H1 (cell line): ENCODE measurements at regions not wholly inside any gene's neighbourhood (a gene's known extent, or its start where the extent isn't known, plus 50 kb on each side); places are given as distances from the start of the nearest gene placed in this dataset.

Experiments
- CTCF ChIA-PET: fragments of 300-600 bp; sonication (Branson Sonifier 250); formaldehyde crosslinking; loops from one replicate; lab custom pipeline; 2021; ENCODE audit not compliant: partially characterized antibody; lab: Charles Lee
- POLR2A ChIA-PET: fragments of 300-600 bp; sonication (Branson Sonifier 250); formaldehyde crosslinking; loops from one replicate; lab custom pipeline; 2021; ENCODE audit warnings: inconsistent platforms; ENCODE audit not compliant: partially characterized antibody; lab: Charles Lee
- DNase-seq, 2 experiments: peaks; one replicate each; pipeline versions ENCODE4 v3.0.0 to v3.0.0-alpha.2; 2010 to 2022; ENCODE audit warnings: low spot score in 2 of 2, low read depth in 1 of 2, mixed read lengths in 1 of 2
- FAIRE-seq: peaks from 2 replicates; lab custom pipeline; 2011; peaks lifted over from hg19 to GRCh38; lab: Jason Lieb, UNC
- H2AFZ ChIP-seq: 2 replicates; pipeline ENCODE4 v1.8.1; 2012; ENCODE audit warnings: low read length, inconsistent platforms
- H2AK5ac ChIP-seq: 2 replicates; pipeline ENCODE4 v1.6.1; 2013; ENCODE audit warnings: low read depth, low read length
- H2BK120ac ChIP-seq: replicated peaks from 2 replicates; pipeline ENCODE3; 2013; ENCODE audit warnings: low read depth, low read length, inconsistent platforms
- H2BK12ac ChIP-seq: 2 replicates; pipeline ENCODE4 v1.6.1; 2013; ENCODE audit warnings: low read depth, low read length
- H2BK15ac ChIP-seq: 2 replicates; pipeline ENCODE4 v1.6.1; 2013; ENCODE audit warnings: low read length
- H2BK20ac ChIP-seq: 2 replicates; pipeline ENCODE4 v1.6.1; 2013; ENCODE audit warnings: low read length
- H2BK5ac ChIP-seq: 2 replicates; pipeline ENCODE4 v1.6.1; 2013; ENCODE audit warnings: low read depth, low read length
- H3K14ac ChIP-seq: 2 replicates; pipeline ENCODE4 v1.6.1; 2013; ENCODE audit warnings: inconsistent platforms; ENCODE audit not compliant: insufficient read length
- H3K18ac ChIP-seq: 2 replicates; pipeline ENCODE4 v1.6.1; 2013; ENCODE audit warnings: low read length; ENCODE audit errors: extremely low read depth
- H3K23ac ChIP-seq: 2 replicates; pipeline ENCODE4 v1.6.1; 2013; ENCODE audit warnings: inconsistent platforms; ENCODE audit not compliant: insufficient read length
- H3K23me2 ChIP-seq: 2 replicates; pipeline ENCODE4 v1.6.1; 2013; ENCODE audit warnings: low read depth, low read length
- H3K27ac ChIP-seq: 2 replicates; pipeline ENCODE4 v1.6.1; 2011; ENCODE audit warnings: low read depth, low read length, inconsistent platforms
- H3K27me3 ChIP-seq, 4 experiments: replicated peaks in 1 of 4; 1 replicate in 1 of 4; 2 replicates in 3 of 4; pipeline versions ENCODE4 v1.6.1 to v1.8.1; 2011 to 2013; ENCODE audit warnings: low read length in 3 of 4, mild to moderate bottlenecking in 3 of 4, inconsistent platforms in 2 of 4, mixed read lengths in 2 of 4, moderate library complexity in 1 of 4; ENCODE audit not compliant: control insufficient read depth in 3 of 4, insufficient read depth in 3 of 4; ENCODE audit errors: extremely low read depth in 1 of 4
- H3K36me3 ChIP-seq, 4 experiments: 2 replicates each; pipeline versions ENCODE4 v1.6.1 to v1.8.1; 2011 to 2013; ENCODE audit warnings: mild to moderate bottlenecking in 4 of 4, low read length in 3 of 4, moderate library complexity in 2 of 4, control low read depth in 1 of 4, inconsistent platforms in 1 of 4; ENCODE audit not compliant: insufficient read depth in 4 of 4, control insufficient read depth in 2 of 4
- H3K4ac ChIP-seq: replicated peaks from 2 replicates; pipeline ENCODE3; 2013; ENCODE audit warnings: low read length, low read depth, mixed read lengths, inconsistent platforms; ENCODE audit not compliant: insufficient read length
- H3K4me1 ChIP-seq, 4 experiments: replicated peaks in 1 of 4; 1 replicate in 1 of 4; 2 replicates in 3 of 4; pipeline versions ENCODE4 v1.6.1 to v1.8.1; 2011 to 2013; ENCODE audit warnings: low read length in 3 of 4, inconsistent platforms in 2 of 4, mixed read lengths in 1 of 4; ENCODE audit not compliant: insufficient read depth in 4 of 4, control insufficient read depth in 3 of 4
- H3K4me2 ChIP-seq, 2 experiments: 2 replicates each; pipeline versions ENCODE4 v1.6.1 to v1.8.1; 2011 to 2013; ENCODE audit warnings: low read depth in 2 of 2, low read length in 2 of 2, control low read depth in 1 of 2, inconsistent platforms in 1 of 2, mild to moderate bottlenecking in 1 of 2; ENCODE audit not compliant: insufficient read depth in 1 of 2
- H3K4me3 ChIP-seq, 4 experiments: fragments of 200-600, 300-600 bp in 1 of 4; sonication (generic), shearing (Covaris generic), sonication (Bioruptor Twin) in 1 of 4; 2 replicates each; pipeline versions ENCODE4 v1.5.1 to v1.8.1; 2011 to 2016; ENCODE audit warnings: low read length in 4 of 4, low read depth in 3 of 4, control low read depth in 2 of 4, inconsistent platforms in 2 of 4, mild to moderate bottlenecking in 2 of 4, mixed read lengths in 1 of 4, moderate library complexity in 1 of 4; ENCODE audit not compliant: insufficient read depth in 2 of 4; ENCODE audit errors: extremely low read depth in 1 of 4
- H3K56ac ChIP-seq: replicated peaks from 2 replicates; pipeline ENCODE3; 2013; ENCODE audit warnings: low read depth, mild to moderate bottlenecking, mixed read lengths, low read length, inconsistent platforms; ENCODE audit not compliant: insufficient read length
- H3K79me1 ChIP-seq: 2 replicates; pipeline ENCODE4 v1.6.1; 2013; ENCODE audit warnings: low read depth, low read length, control low read depth
- H3K79me2 ChIP-seq, 2 experiments: 2 replicates each; pipeline versions ENCODE4 v1.6.1 to v1.8.1; 2012 to 2013; ENCODE audit warnings: low read length in 2 of 2, mild to moderate bottlenecking in 2 of 2, inconsistent platforms in 1 of 2; ENCODE audit not compliant: insufficient read depth in 2 of 2, control insufficient read depth in 1 of 2
- H3K9ac ChIP-seq, 4 experiments: replicated peaks in 1 of 4; 1 replicate in 1 of 4; 2 replicates in 3 of 4; pipeline versions ENCODE4 v1.6.1 to v1.8.1; 2011 to 2013; ENCODE audit warnings: low read depth in 3 of 4, low read length in 3 of 4, control low read depth in 2 of 4, mild to moderate bottlenecking in 2 of 4, moderate library complexity in 2 of 4, inconsistent platforms in 1 of 4; ENCODE audit errors: extremely low read depth in 1 of 4
- H3K9me3 ChIP-seq, 2 experiments: 2 replicates each; pipeline versions ENCODE4 v1.6.1 to v1.8.1; 2012 to 2013; ENCODE audit warnings: mild to moderate bottlenecking in 2 of 2, moderate library complexity in 2 of 2, control low read depth in 1 of 2, inconsistent platforms in 1 of 2, low read depth in 1 of 2, low read length in 1 of 2, mixed read lengths in 1 of 2; ENCODE audit not compliant: insufficient read depth in 2 of 2
- H4K20me1 ChIP-seq, 2 experiments: replicated peaks in 1 of 2; 2 replicates each; pipeline versions ENCODE3 to v1.8.1; 2011 to 2013; ENCODE audit warnings: inconsistent platforms in 2 of 2, low read length in 2 of 2, mild to moderate bottlenecking in 1 of 2; ENCODE audit not compliant: insufficient read depth in 2 of 2, control insufficient read depth in 1 of 2
- H4K5ac ChIP-seq: 2 replicates; pipeline ENCODE4 v1.6.1; 2013; ENCODE audit warnings: low read length, low read depth, mixed read lengths, inconsistent platforms; ENCODE audit not compliant: insufficient read length
- H4K8ac ChIP-seq: 2 replicates; pipeline ENCODE4 v1.8.0; 2013; ENCODE audit warnings: mild to moderate bottlenecking, moderate library complexity, low read length, inconsistent platforms; ENCODE audit not compliant: insufficient read depth; ENCODE audit errors: extremely low read depth
- H4K91ac ChIP-seq: replicated peaks from 2 replicates; pipeline ENCODE3; 2013; ENCODE audit warnings: low read length, mixed read lengths, inconsistent platforms; ENCODE audit not compliant: insufficient read length
- FOSL1 ChIP-seq: IDR thresholded peaks from 2 replicates; pipeline ENCODE4 v1.6.1; 2011; ENCODE audit warnings: mild to moderate bottlenecking, low read depth, low read length, moderate library complexity; ENCODE audit not compliant: insufficient read depth
- HDAC6 ChIP-seq: IDR thresholded peaks from one replicate; pipeline ENCODE4 v1.7.1; 2012; ENCODE audit warnings: low read depth, mild to moderate bottlenecking, inconsistent platforms, low read length, moderate library complexity
- POLR2A ChIP-seq, 2 experiments: IDR thresholded peaks; 1 replicate in 1 of 2; 2 replicates in 1 of 2; pipeline ENCODE4 v1.6.1; 2011; ENCODE audit warnings: low read depth in 2 of 2, low read length in 2 of 2, mild to moderate bottlenecking in 2 of 2; ENCODE audit errors: control extremely low read depth in 1 of 2
- RAD21 ChIP-seq, 2 experiments: IDR thresholded peaks in 1 of 2; conservative IDR thresholded peaks in 1 of 2; 2 replicates each; pipeline ENCODE4 v1.6.1; 2011; ENCODE audit warnings: low read depth in 2 of 2, low read length in 2 of 2, improper control_type of control experiment in 1 of 2, inconsistent platforms in 1 of 2, mild to moderate bottlenecking in 1 of 2, moderate library complexity in 1 of 2
- RBBP5 ChIP-seq: IDR thresholded peaks from 2 replicates; pipeline ENCODE4 v1.7.1; 2012; ENCODE audit warnings: low read depth, mild to moderate bottlenecking, inconsistent platforms, low read length, moderate library complexity, borderline replicate concordance
- RFX5 ChIP-seq: IDR thresholded peaks from 2 replicates; pipeline ENCODE4 v1.6.1; 2011; ENCODE audit warnings: low read depth, low read length, improper control_type of control experiment, borderline replicate concordance
- RNF2 ChIP-seq: fragments of 200-900, 300-1000 bp; sonication (generic); IDR thresholded peaks from 2 replicates; pipeline ENCODE4 v1.7.1; 2016; ENCODE audit warnings: borderline replicate concordance, low read depth, mild to moderate bottlenecking, antibody characterized with exemption, low read length; ENCODE audit not compliant: poor library complexity, severe bottlenecking; ENCODE audit errors: missing control alignments
- RXRA ChIP-seq: IDR thresholded peaks from 2 replicates; pipeline ENCODE4 v1.6.1; 2011; ENCODE audit warnings: low read depth, mild to moderate bottlenecking, low read length, moderate library complexity; ENCODE audit not compliant: insufficient read depth
- SIN3A ChIP-seq, 2 experiments: IDR thresholded peaks in 1 of 2; conservative IDR thresholded peaks in 1 of 2; 2 replicates each; pipeline ENCODE4 v1.6.1; 2011 to 2012; ENCODE audit warnings: low read length in 2 of 2, improper control_type of control experiment in 1 of 2, low read depth in 1 of 2, mild to moderate bottlenecking in 1 of 2
- SIRT6 ChIP-seq: IDR thresholded peaks from one replicate; pipeline ENCODE4 v1.7.1; 2012; ENCODE audit warnings: low read length, inconsistent platforms
- SIX5 ChIP-seq: IDR thresholded peaks from 2 replicates; pipeline ENCODE4 v1.6.1; 2011; ENCODE audit warnings: mild to moderate bottlenecking, low read depth, low read length
- TAF1 ChIP-seq: IDR thresholded peaks from 2 replicates; pipeline ENCODE4 v1.6.1; 2011; ENCODE audit warnings: mild to moderate bottlenecking, low read depth, low read length
- USF2 ChIP-seq: IDR thresholded peaks from 2 replicates; pipeline ENCODE4 v1.6.1; 2011; ENCODE audit warnings: low read length, improper control_type of control experiment
- YY1 ChIP-seq: IDR thresholded peaks from 2 replicates; pipeline ENCODE4 v1.6.1; 2011; ENCODE audit warnings: low read depth, mild to moderate bottlenecking, low read length
- WGBS, 2 experiments: shearing (Covaris generic) in 1 of 2; methylation state at CpG; one replicate each; pipeline versions ENCODE4 v1.1.6 to v1.1.7; 2013 to 2015; ENCODE audit warnings: low lambda C conversion rate in 2 of 2, mixed read lengths in 2 of 2, inconsistent platforms in 1 of 2, low coverage in 1 of 2, missing lambda C conversion rate in 1 of 2; ENCODE audit not compliant: insufficient replicate concordance in 2 of 2, insufficient coverage in 1 of 2, insufficient read length in 1 of 2; ENCODE audit errors: extremely low coverage in 1 of 2, missing lambda C conversion rate in 1 of 2; 5-methylcytosine and 5-hydroxymethylcytosine counted together

- Histone ChIP-seq H2BK12ac (no peak overlapping the region), H3K79me1 (no peaks in the 10 kb centered on the region), H3K36me3 (no peaks in the 10 kb centered on the region), H2BK5ac (no peak overlapping the region), H3K79me2 (no peaks in the 10 kb centered on the region), H2BK120ac (no peak overlapping the region), H3K27me3 (no peaks in the 10 kb centered on the region), H2AK5ac (no peak overlapping the region), H3K4me1 (no peaks in the 10 kb centered on the region), H2BK20ac (no peak overlapping the region), H3K9me3 (no peaks in the 10 kb centered on the region), H3K56ac (no peak overlapping the region), H3K9ac (no peak overlapping the region), H4K8ac (no peak overlapping the region), H4K20me1 (no peaks in the 10 kb centered on the region), H3K4ac (no peak overlapping the region), H3K4me3 (no peak overlapping the region), H3K23ac (no peak overlapping the region), H4K91ac (no peak overlapping the region), H3K27ac (no peak overlapping the region), H3K18ac (no peak overlapping the region), H3K23me2 (no peaks in the 10 kb centered on the region), H3K4me2 (no peak overlapping the region), H2BK15ac (no peak overlapping the region), H3K14ac (no peak overlapping the region), H2AFZ (no peak overlapping the region), H4K5ac (no peak overlapping the region)
- POLR2A ChIA-PET = no interaction called here
- CTCF ChIA-PET = interaction anchor here (0.9 to 1.7 kb wide), 2 partner anchors 13 to 33 kb away, joined by 4 to 5 read pairs; no protein-coding TSS in a partner anchor
- DNase-seq = no peak
- FAIRE-seq = no peak
- WGBS, 2 experiments = 76% methylated on average over 4 of the region's 4 CpGs; no CpG with 5 or more reads in 1 of the 2 experiments
- TF ChIP-seq RBBP5 (no peak), RFX5 (no peak), HDAC6 (no peak), USF2 (no peak), POLR2A (IDR thresholded peaks at IDR 0.05; ENCODE audit: control extremely low read depth in 1 of 2, low read depth in 2 of 2, low read length in 2 of 2) (no peak), TAF1 (no peak), YY1 (no peak), RXRA (no peak), SIN3A (conservative IDR thresholded peaks at IDR 0.05 in 1 of 2, IDR thresholded peaks at IDR 0.05 in 1 of 2; ENCODE audit: low read depth in 1 of 2, low read length in 2 of 2) (no peak), SIX5 (no peak), RAD21 (IDR thresholded peaks at IDR 0.05 in 1 of 2, conservative IDR thresholded peaks at IDR 0.05 in 1 of 2; ENCODE audit: low read depth in 2 of 2, low read length in 2 of 2) (no peak), FOSL1 (no peak), RNF2 (no peak), SIRT6 (no peak)
Observed at GRCh38 chr15:69608661-69609060, 156.0 kb downstream of the RPLP1 start.
